ENCODE measurements at regions not wholly inside any gene's neighbourhood (a gene's known extent, or its start where the extent isn't known, plus 50 kb on each side); places are given as distances from the start of the nearest gene placed in this dataset.

GRCh38 chr12:40561395-40561966, 130.8 kb upstream of the CNTN1 start:
- TF ChIP-seq CTCF (conservative IDR thresholded peaks at IDR 0.05; ENCODE audit: low read length) (no peak), EZH2phosphoT487 (IDR thresholded peaks at IDR 0.05; ENCODE audit: borderline replicate concordance) (no peak)
